GM19395 (cell line): ENCODE measurements at regions not wholly inside any gene's neighbourhood (a gene's known extent, or its start where the extent isn't known, plus 50 kb on each side); places are given as distances from the start of the nearest gene placed in this dataset.
"Not testable (repeated sequence)": the region's sequence is repeated elsewhere in the genome, so short reads cannot be mapped to it uniquely, and the experiment has no call there.

Experiments used
- ATAC-seq: cut with Tn5 transposase; IDR thresholded peaks from one replicate; pipeline ENCODE4 v1.9.1; 2021; ENCODE audit warnings: mild to moderate bottlenecking, moderate library complexity; ENCODE audit not compliant: unreplicated experiment

- no peak for ATAC-seq
These were observed 404.8 kb downstream of the EPHA5 start for GRCh38 chr4:65265526-65265925.

- ATAC-seq = no peak
These were observed 411.0 kb downstream of the EPHA5 start for GRCh38 chr4:65259296-65259695.

GRCh38 chr4:65250916-65251315 is 419.4 kb downstream of the EPHA5 start:
- ATAC-seq = no peak

GRCh38 chr4:65249111-65249510 is 421.2 kb downstream of the EPHA5 start:
- ATAC-seq = no peak

- ATAC-seq = no peak
These were observed 428.0 kb downstream of the EPHA5 start for GRCh38 chr4:65242156-65242846.

- ATAC-seq = no peak
These were observed 428.9 kb downstream of the EPHA5 start for GRCh38 chr4:65241257-65241997.

GRCh38 chr4:65234061-65234460 is 436.2 kb downstream of the EPHA5 start:
- no peak for ATAC-seq

GRCh38 chr4:65227628-65228027 is 442.7 kb downstream of the EPHA5 start:
- ATAC-seq = no peak

- ATAC-seq = no peak
These were observed 446.7 kb downstream of the EPHA5 start for GRCh38 chr4:65223601-65224000.

GRCh38 chr4:65223074-65223473 is 447.2 kb downstream of the EPHA5 start:
- not testable (repeated sequence) for ATAC-seq

GRCh38 chr4:65217179-65217578 is 453.1 kb downstream of the EPHA5 start:
- no peak for ATAC-seq

GRCh38 chr4:65202853-65203236 is 467.4 kb downstream of the EPHA5 start:
- ATAC-seq = no peak

GRCh38 chr4:65202165-65202852 is 468.0 kb downstream of the EPHA5 start:
- ATAC-seq = no peak

- no peak for ATAC-seq
These were observed 474.6 kb downstream of the EPHA5 start for GRCh38 chr4:65195666-65196065.

- ATAC-seq = no peak
These were observed 475.3 kb downstream of the EPHA5 start for GRCh38 chr4:65195002-65195401.

GRCh38 chr4:65193985-65194384 is 476.3 kb downstream of the EPHA5 start:
- ATAC-seq = no peak

GRCh38 chr4:65190780-65191179 is 479.5 kb downstream of the EPHA5 start:
- ATAC-seq = no peak

GRCh38 chr4:65175585-65175984 is 494.7 kb downstream of the EPHA5 start:
- no peak for ATAC-seq

GRCh38 chr4:65170768-65171514 is 499.3 kb downstream of the EPHA5 start:
- no peak for ATAC-seq

- no peak for ATAC-seq
These were observed 502.6 kb downstream of the EPHA5 start for GRCh38 chr4:65167719-65168118.

- ATAC-seq = no peak
These were observed 518.1 kb downstream of the EPHA5 start for GRCh38 chr4:65152205-65152604.
